H9 (cell line): ENCODE measurements at regions not wholly inside any gene's neighbourhood (a gene's known extent, or its start where the extent isn't known, plus 50 kb on each side); places are given as distances from the start of the nearest gene placed in this dataset.

ENCODE experiments used
- DNase-seq: peaks from one replicate; pipeline ENCODE4 v3.0.0-alpha.2; 2017
- H2AFZ ChIP-seq: one replicate; pipeline ENCODE4 v1.6.1; 2013; ENCODE audit warnings: mild to moderate bottlenecking, low read length, control low read depth, moderate library complexity
- H2AK5ac ChIP-seq: 2 replicates; pipeline ENCODE4 v1.6.1; 2013; ENCODE audit warnings: low read length, control low read depth, mixed read lengths; ENCODE audit not compliant: insufficient read length
- H2BK120ac ChIP-seq: one replicate; pipeline ENCODE4 v1.6.1; 2013; ENCODE audit warnings: low read depth, mild to moderate bottlenecking, low read length, control low read depth, inconsistent platforms; ENCODE audit not compliant: poor library complexity, severe bottlenecking
- H2BK12ac ChIP-seq: 2 replicates; pipeline ENCODE4 v1.6.1; 2013; ENCODE audit warnings: low read length, control low read depth, mixed read lengths, low read depth; ENCODE audit not compliant: insufficient read length
- H2BK15ac ChIP-seq: 2 replicates; pipeline ENCODE4 v1.6.1; 2013; ENCODE audit warnings: low read depth, low read length, control low read depth
- H2BK20ac ChIP-seq: one replicate; pipeline ENCODE4 v1.6.1; 2013; ENCODE audit warnings: low read depth, mild to moderate bottlenecking, low read length, control low read depth, inconsistent platforms; ENCODE audit not compliant: poor library complexity, severe bottlenecking
- H2BK5ac ChIP-seq: 2 replicates; pipeline ENCODE4 v1.6.1; 2013; ENCODE audit warnings: low read length, control low read depth, mixed read lengths; ENCODE audit not compliant: insufficient read length
- H3K14ac ChIP-seq: 2 replicates; pipeline ENCODE4 v1.6.1; 2013; ENCODE audit warnings: low read length, control low read depth; ENCODE audit not compliant: insufficient read depth
- H3K18ac ChIP-seq: 2 replicates; pipeline ENCODE4 v1.6.1; 2013; ENCODE audit warnings: low read depth, mild to moderate bottlenecking, mixed read lengths, low read length, control low read depth; ENCODE audit not compliant: insufficient read length
- H3K23ac ChIP-seq: 2 replicates; pipeline ENCODE4 v1.6.1; 2013; ENCODE audit warnings: low read length, control low read depth, mixed read lengths, low read depth; ENCODE audit not compliant: insufficient read length
- H3K23me2 ChIP-seq: 2 replicates; pipeline ENCODE4 v1.6.1; 2013; ENCODE audit warnings: low read depth, mild to moderate bottlenecking, mixed read lengths, low read length, control low read depth; ENCODE audit not compliant: insufficient read length, poor library complexity, severe bottlenecking
- H3K27ac ChIP-seq: 2 replicates; pipeline ENCODE4 v1.5.1; 2013; ENCODE audit warnings: low read length, control low read depth, mixed read lengths, low read depth; ENCODE audit not compliant: insufficient read length
- H3K27me3 ChIP-seq: 2 replicates; pipeline ENCODE4 v1.6.1; 2013; ENCODE audit warnings: low read length, control low read depth, inconsistent platforms; ENCODE audit not compliant: insufficient read depth
- H3K4ac ChIP-seq: 2 replicates; pipeline ENCODE4 v1.6.1; 2013; ENCODE audit warnings: low read depth, mild to moderate bottlenecking, control low read depth, inconsistent platforms, low read length, moderate library complexity
- H3K4me1 ChIP-seq: 2 replicates; pipeline ENCODE4 v1.6.1; 2013; ENCODE audit warnings: low read length, control low read depth, inconsistent platforms; ENCODE audit not compliant: insufficient read depth
- H3K4me2 ChIP-seq: 2 replicates; pipeline ENCODE4 v1.6.1; 2013; ENCODE audit warnings: low read length, control low read depth, mixed read lengths; ENCODE audit not compliant: insufficient read length, insufficient read depth
- H3K56ac ChIP-seq: 2 replicates; pipeline ENCODE4 v1.6.1; 2013; ENCODE audit warnings: low read depth, mild to moderate bottlenecking, mixed read lengths, low read length, control low read depth; ENCODE audit not compliant: insufficient read length
- H3K79me1 ChIP-seq: 2 replicates; pipeline ENCODE4 v1.6.1; 2013; ENCODE audit warnings: low read depth, mild to moderate bottlenecking, moderate library complexity, low read length, control low read depth, inconsistent platforms; ENCODE audit not compliant: insufficient read depth, poor library complexity, severe bottlenecking
- H3K79me2 ChIP-seq: 2 replicates; pipeline ENCODE4 v1.6.1; 2013; ENCODE audit warnings: low read length, control low read depth, inconsistent platforms; ENCODE audit not compliant: insufficient read depth
- H3K9ac ChIP-seq: 2 replicates; pipeline ENCODE4 v1.6.1; 2013; ENCODE audit warnings: low read length, control low read depth, mixed read lengths; ENCODE audit not compliant: insufficient read length; ENCODE audit errors: extremely low read depth
- H3K9me3 ChIP-seq: one replicate; pipeline ENCODE4 v1.6.1; 2013; ENCODE audit warnings: low read depth, low read length, inconsistent platforms; ENCODE audit not compliant: control insufficient read depth
- H3T11ph ChIP-seq: one replicate; pipeline ENCODE4 v1.6.1; 2013; ENCODE audit warnings: mild to moderate bottlenecking, low read length, control low read depth, inconsistent platforms
- H4K20me1 ChIP-seq: one replicate; pipeline ENCODE4 v1.6.1; 2013; ENCODE audit not compliant: control insufficient read depth, insufficient read length, insufficient read depth
- H4K5ac ChIP-seq: 2 replicates; pipeline ENCODE4 v1.6.1; 2013; ENCODE audit warnings: low read depth, mild to moderate bottlenecking, mixed read lengths, low read length, control low read depth; ENCODE audit not compliant: insufficient read length
- H4K8ac ChIP-seq: replicated peaks from 2 replicates; pipeline ENCODE4 v1.6.1; 2013; ENCODE audit warnings: low read length, control low read depth, mixed read lengths, low read depth; ENCODE audit not compliant: insufficient read length
- H4K91ac ChIP-seq: 2 replicates; pipeline ENCODE4 v1.6.1; 2013; ENCODE audit warnings: low read depth, mild to moderate bottlenecking, moderate library complexity, mixed read lengths, low read length, control low read depth; ENCODE audit not compliant: insufficient read length
- H3K27ac Mint-ChIP-seq, 3 experiments: 2 replicates in 2 of 3; 3 replicates in 1 of 3; pipeline ENCODE4 v1.8.0; 2020 to 2021; ENCODE audit warnings: mixed read lengths in 3 of 3, mild to moderate bottlenecking in 1 of 3, moderate library complexity in 1 of 3
- H3K27me3 Mint-ChIP-seq: 2 replicates; pipeline ENCODE4 v1.8.0; 2021; ENCODE audit warnings: low read depth, mild to moderate bottlenecking, moderate library complexity, mixed read lengths
- H3K36me3 Mint-ChIP-seq, 3 experiments: 2 replicates in 2 of 3; 3 replicates in 1 of 3; pipeline ENCODE4 v1.8.0; 2020 to 2021; ENCODE audit warnings: low read depth in 3 of 3, mixed read lengths in 3 of 3; ENCODE audit not compliant: insufficient read depth in 1 of 3
- H3K4me1 Mint-ChIP-seq, 2 experiments: 2 replicates each; pipeline ENCODE4 v1.8.0; 2020; ENCODE audit warnings: mixed read lengths in 2 of 2
- H3K4me3 Mint-ChIP-seq, 2 experiments: 2 replicates in 1 of 2; 3 replicates in 1 of 2; pipeline ENCODE4 v1.8.0; 2020 to 2021; ENCODE audit warnings: mild to moderate bottlenecking in 2 of 2, mixed read lengths in 2 of 2, moderate library complexity in 1 of 2
- H3K9me3 Mint-ChIP-seq, 2 experiments: 2 replicates in 1 of 2; 3 replicates in 1 of 2; pipeline ENCODE4 v1.8.0; 2020; ENCODE audit warnings: mild to moderate bottlenecking in 2 of 2, mixed read lengths in 2 of 2, moderate library complexity in 1 of 2
- CTCF ChIP-seq: fragments of 200-600 bp; sonication (generic); conservative IDR thresholded peaks from 3 replicates; pipeline ENCODE4 v1.8.0; 2021; ENCODE audit warnings: antibody characterized with exemption, mild to moderate bottlenecking
- WGBS: extraction: QIAGEN DNeasy Blood & Tissue Kit; methylation state at CpG from one replicate; pipeline ENCODE4 v1.1.7; 2013; ENCODE audit warnings: missing lambda C conversion rate, low lambda C conversion rate, mixed read lengths; ENCODE audit not compliant: insufficient read length; ENCODE audit errors: extremely low coverage; 5-methylcytosine and 5-hydroxymethylcytosine counted together

DNA sequence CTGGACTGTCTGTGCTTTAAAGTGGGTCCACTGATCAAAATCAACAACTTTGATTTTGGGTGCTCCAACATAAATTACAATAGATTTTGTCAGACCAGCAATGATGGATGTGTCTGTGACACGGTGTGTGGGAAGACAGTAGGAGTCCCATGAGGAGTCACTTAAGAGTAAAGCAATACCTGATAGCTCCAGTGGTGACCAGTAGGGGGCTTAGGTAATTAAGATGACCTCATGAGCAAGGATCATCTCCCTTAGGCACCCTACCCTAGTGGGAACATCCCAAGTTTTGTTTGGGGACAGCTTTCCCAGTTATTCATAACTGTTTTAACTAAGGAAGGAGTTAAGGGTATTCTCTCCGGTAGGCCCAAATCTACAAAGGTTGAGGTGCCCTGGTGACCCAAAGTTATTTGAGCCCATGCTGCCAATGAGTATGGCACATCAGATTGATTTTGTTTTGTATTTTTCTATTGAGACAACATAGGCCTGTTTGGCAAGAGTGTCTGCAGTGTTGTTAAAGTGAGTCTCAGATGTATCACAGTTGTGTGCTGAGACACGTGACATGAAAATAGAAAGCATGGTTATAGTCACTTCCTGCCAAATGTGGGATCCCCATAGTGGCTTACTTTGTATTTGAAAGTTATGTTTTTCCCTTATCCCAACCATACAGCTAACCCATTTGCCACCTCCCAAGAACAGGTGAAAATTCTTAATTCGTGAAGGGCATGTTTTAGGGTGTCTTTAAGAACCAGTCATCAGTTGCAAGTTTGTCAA lies 1337.6 kb upstream of the SLC39A10 start:
- Histone ChIP-seq H3T11ph (no peak overlapping the region), H2BK12ac (no peak overlapping the region), H3K79me2 (no peaks in the 10 kb centered on the region), H2AFZ (no peak overlapping the region), H3K14ac (no peak overlapping the region), H2BK120ac (no peak overlapping the region), H2AK5ac (no peak overlapping the region), H4K5ac (no peak overlapping the region), H2BK15ac (no peak overlapping the region), H3K56ac (no peak overlapping the region), H3K9me3 (no peaks in the 10 kb centered on the region), H3K18ac (no peak overlapping the region), H4K91ac (no peak overlapping the region), H3K79me1 (no peaks in the 10 kb centered on the region), H3K4me2 (no peak overlapping the region), H3K9ac (no peak overlapping the region), H3K4ac (no peak overlapping the region), H4K20me1 (no peaks in the 10 kb centered on the region), H2BK5ac (no peak overlapping the region), H4K8ac (no peak overlapping the region), H3K4me1 (no peaks in the 10 kb centered on the region), H2BK20ac (no peak overlapping the region), H3K27me3 (no peaks in the 10 kb centered on the region), H3K23ac (no peak overlapping the region), H3K27ac (no peak overlapping the region), H3K23me2 (no peaks in the 10 kb centered on the region)
- Mint-ChIP-seq H3K4me1 (no peaks in the 10 kb centered on the region), H3K36me3 (no peaks in the 10 kb centered on the region), H3K27ac (no peak overlapping the region), H3K4me3 (no peak overlapping the region), H3K27me3 (no peaks in the 10 kb centered on the region), H3K9me3 (no peaks in the 10 kb centered on the region)
- TF ChIP-seq CTCF = peak; percentile 61
- no CpG with 5 or more reads among the region's 4 CpGs for WGBS
- DNase-seq = peak; percentile 32
